RKO (cell line): ENCODE measurements at regions not wholly inside any gene's neighbourhood (a gene's known extent, or its start where the extent isn't known, plus 50 kb on each side); places are given as distances from the start of the nearest gene placed in this dataset.

Source experiments
- DNase-seq: peaks from one replicate; pipeline ENCODE4 v3.0.0-alpha.2; 2016; ENCODE audit warnings: low spot score

DNA sequence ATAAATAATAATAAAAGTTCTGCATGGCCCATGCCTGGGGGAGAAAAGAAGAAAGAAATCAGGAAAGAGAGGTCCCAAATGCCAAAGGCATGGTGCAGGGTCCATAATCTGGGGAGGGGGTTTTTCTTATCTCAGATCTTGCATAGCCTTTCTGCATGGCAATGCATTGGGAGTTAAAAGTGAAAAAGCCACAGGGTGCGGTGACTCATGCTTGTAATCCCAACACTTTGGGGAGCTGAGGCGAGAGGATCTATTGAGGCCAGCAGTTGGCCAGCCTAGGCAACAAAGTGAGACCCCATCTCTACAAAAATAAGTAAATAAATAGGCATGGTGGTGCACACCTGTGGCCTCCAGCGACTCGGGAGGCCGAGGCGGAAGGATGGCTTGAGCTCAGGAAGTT is 76.8 kb upstream of the GATA2 start:
- no peak for DNase-seq

DNA sequence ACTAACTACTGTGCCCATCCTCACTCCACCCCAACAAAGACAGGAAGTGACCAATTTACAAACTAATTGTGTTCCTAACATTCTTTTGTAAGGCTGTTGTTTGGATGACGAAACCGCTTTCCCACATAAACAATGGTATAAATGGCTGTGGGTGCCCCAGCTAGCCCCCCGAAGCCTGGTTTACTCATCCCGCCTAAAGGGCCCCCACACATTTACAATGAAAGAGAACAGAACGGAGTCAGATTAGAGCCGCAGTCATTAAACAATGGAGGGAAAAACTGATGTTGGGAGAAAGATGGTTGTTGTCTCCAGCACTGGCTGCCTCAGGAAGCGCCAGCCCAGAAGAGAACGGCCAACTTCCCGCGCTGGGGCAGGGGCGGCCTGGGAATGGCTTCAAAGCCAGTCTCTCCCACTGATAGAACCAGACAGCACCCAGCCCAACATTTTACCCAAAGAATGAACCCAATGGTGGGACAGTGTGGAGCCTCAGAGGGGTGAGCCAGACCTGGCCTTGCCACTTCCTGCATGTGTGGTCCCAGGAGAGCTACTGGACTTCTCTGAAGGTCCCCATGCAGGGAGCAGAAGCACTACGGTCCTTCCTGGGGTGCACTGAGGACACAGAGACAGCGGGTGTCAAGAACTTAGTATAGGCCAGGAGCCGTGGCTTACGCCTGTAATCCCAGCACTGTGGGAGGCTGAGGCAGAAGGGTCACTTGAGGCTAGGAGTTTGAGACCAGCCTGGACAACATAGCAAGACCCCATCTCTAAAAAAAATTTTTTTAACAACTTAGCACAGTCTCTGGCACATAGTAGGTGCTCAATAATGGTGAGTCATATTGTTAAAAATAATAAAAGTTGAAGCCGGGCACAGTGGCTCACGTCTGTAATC is 75.8 kb upstream of the GATA2 start:
- DNase-seq, result no peak

- DNase-seq, result no peak
Observed at GRCh38 chr3:128567705-128568356, 74.8 kb upstream of the GATA2 start.

- no peak for DNase-seq
Observed at GRCh38 chr3:128567141-128567540, 74.1 kb upstream of the GATA2 start.

DNA sequence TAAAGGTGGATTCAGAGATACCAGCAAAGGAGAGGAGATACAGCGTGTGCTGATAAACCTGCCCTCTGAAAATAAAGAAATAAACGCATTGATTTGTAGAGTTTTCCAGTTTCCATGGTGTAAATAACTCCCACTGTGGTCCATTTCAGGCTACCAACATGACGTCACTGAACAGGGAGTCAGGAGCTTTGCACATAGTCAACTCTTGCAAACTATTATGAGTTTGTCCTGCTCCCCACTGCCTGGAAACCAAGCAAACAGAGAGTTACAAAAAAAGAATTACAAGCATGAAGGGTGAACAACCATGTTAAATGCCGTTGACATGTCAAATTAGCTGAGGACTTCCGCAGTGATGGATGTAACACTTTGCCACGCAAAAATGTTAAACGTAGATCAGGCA is 70.4 kb upstream of the GATA2 start:
- no peak for DNase-seq

DNA sequence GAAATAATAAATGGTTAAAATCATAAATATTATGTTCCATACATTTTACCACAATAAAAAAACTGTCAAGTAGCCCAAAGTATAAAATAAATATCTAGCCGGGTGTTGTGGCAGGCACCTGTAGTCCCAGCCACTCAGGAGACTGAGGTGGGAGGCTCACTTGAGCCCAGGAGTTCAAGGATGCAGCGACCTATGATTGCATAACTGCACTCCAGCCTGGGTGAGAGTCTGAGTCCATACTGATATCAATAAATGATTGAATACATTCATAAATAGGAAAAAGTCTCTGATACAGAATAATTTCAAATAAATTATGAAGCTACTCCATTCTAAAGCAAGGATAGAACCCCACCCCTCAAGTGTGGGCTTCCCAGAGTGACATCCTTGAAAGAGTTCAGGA is 68.5 kb upstream of the GATA2 start:
- DNase-seq, result no peak

- DNase-seq, result no peak
Observed at GRCh38 chr3:128560768-128561167, 67.8 kb upstream of the GATA2 start.

GRCh38 chr3:128559486-128560225 is 66.7 kb upstream of the GATA2 start:
- no peak for DNase-seq

- no peak for DNase-seq
Observed at GRCh38 chr3:128557531-128558280, 64.7 kb upstream of the GATA2 start.

DNA sequence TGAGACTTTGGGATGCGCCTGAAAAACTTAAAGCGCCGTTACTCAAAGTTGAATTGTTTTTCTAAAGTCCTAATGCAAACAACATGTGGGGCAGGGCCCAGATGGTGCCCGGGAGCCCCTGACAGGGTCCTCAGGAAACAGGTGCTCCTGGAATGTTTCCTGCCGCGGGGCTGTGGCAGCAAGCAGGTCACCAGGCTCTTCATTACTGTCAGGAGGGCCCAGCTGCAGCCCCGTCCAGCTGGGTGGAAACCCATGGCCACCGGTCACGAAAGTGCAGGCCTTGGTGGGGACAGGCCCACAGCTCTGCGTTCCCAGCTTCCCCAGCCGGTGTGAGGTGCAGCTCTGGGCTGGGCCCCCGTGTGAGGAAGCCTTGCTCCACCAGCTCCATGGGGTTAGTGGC is 63.9 kb upstream of the GATA2 start:
- DNase-seq, result no peak

- DNase-seq, result no peak
Observed at GRCh38 chr3:128556384-128556783, 63.4 kb upstream of the GATA2 start.

DNA sequence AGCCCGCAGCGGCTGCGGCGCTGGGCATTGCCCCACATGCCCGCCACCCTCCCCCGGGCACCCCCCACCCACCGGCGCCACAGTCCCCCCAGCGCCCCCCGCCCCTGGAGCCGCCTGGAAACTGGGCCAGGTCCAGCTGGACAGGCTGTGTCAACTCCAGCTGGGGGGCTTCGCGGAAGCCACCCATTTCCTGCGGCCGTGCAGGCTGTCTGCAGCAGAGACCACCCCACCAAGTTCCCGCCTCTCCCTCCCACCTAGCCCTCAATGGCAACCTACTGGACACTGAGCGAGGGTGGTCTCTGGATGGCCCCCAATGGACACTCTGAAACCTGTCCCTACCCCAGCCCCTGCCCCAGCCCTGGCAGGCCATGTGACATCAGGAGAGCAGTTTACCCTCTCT is 62.8 kb upstream of the GATA2 start:
- no peak for DNase-seq

DNA sequence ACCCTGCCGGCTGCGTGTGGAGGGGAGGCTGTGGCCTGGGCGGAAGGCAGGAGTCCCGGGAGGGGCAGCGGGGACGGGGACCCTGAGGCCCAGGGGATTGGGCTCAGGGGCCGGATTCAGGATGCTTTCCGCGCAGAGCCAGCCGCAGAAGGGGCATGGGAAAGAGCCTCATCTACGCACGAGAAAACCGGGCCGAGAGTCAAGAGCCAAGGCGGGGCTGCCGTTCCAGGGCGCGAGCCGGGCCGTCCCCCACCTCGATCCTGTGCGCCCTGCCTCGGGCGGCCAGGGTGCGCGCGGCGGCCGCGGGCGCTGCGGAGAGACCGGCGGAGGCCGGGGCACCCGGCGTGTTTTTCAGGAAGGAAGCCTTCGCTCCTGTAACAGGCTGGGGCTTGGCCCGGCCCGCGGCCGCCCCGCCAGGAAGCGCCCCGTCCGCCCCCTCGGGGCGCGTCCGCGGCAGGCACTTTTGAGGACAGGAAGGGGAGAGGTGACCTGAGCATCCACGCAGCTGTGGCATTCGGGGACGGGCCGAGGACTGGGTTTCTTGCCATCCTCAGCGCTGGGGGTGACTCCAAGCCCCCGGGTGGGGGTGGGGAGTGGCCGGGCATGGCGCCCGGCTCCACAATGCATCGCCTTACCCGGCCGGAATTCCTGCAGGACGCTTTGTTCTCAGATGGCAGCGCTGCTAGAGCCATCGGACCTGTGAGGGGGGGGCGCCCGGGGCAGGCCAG is 62.3 kb upstream of the GATA2 start:
- no peak for DNase-seq

DNA sequence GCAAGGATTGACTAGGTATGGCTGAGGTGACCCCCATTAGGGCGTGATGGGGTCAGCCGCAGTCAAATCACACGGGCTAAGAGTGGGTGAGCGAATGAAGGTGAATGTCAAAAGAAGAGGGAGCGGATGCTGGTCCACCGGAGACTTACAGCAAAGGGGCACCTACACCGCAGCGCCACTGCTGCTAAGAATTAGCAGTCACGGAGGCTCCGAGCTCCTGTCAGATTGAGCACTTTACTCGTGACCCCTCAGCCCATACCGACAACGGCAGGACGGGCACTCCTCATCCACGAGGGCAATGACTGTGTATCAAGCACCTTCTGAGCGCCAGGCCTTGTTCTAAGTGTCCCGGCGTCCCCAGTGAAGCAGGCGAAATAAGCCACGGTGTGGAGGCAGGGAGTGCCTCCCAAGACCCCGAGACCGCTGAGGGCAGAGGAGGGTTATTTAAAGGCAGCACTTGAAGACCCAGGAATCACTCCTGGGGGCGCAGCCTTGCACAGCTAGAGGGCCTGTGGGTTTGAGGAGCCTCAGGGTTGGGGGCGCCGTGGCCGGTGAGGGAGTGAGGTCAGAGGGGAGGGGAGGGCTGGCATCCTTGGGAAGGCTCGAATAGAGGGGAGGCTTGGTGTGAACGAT is 61.6 kb upstream of the GATA2 start:
- DNase-seq, result no peak

DNA sequence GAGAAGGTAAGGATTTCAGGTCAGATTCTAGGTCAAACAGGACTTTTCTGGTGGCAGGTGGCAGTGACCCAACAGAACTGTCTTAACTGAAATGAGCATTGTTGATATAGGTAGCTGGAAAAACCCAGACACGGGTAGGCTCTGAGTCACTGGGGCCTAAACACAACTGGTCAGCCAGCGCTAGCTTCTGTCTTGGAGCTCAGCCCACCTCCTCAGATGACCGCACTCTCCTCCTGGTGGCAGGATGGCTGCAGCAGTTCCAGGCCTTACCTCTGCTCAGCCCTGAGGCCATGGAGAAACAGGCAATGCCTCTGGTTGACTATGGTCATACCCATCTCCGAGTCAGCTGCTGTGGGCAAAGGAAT is 61.1 kb upstream of the GATA2 start:
- DNase-seq, result peak; percentile 32

DNA sequence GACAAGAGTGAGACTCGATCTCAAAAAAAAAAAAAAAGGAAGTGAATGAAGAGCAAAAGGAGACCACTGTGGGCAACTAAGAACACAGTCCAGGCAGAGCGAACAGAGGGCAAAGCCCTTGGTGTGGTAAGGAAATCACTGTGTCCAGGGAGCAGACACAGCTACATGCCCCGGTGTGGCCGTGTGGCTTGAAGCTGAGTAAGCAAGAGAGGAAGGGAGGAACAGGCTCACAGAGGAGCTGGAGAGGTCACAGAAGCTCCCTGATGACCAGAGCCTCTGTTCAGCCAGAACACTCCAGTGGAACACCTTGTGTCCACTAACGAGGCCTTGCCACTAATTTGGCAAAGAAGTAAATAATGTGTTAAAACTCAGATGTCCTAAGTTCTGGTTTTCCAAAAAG is 60.6 kb upstream of the GATA2 start:
- no peak for DNase-seq

- no peak for DNase-seq
Observed at GRCh38 chr3:128551867-128552266, 58.9 kb upstream of the GATA2 start.

DNA sequence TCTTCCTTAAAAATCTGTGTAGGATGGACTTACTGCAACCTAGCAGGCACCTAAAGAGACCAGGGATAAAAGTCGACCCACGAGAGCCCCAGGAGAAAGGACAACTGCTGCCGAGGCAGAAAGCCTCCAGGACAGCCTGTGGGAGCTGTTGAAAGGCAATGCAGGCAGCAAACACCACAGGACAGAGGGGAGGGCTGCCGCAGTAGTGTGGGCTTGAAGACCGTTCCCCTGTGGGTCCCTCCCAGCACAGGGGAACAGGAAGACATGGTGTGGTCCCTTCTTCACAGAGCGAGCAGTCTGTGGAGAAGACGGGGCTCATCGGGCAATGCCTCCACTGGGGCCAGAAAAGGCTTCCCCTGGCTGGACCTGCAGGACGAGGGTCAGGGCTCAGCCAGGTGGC is 58.5 kb upstream of the GATA2 start:
- no peak for DNase-seq

DNA sequence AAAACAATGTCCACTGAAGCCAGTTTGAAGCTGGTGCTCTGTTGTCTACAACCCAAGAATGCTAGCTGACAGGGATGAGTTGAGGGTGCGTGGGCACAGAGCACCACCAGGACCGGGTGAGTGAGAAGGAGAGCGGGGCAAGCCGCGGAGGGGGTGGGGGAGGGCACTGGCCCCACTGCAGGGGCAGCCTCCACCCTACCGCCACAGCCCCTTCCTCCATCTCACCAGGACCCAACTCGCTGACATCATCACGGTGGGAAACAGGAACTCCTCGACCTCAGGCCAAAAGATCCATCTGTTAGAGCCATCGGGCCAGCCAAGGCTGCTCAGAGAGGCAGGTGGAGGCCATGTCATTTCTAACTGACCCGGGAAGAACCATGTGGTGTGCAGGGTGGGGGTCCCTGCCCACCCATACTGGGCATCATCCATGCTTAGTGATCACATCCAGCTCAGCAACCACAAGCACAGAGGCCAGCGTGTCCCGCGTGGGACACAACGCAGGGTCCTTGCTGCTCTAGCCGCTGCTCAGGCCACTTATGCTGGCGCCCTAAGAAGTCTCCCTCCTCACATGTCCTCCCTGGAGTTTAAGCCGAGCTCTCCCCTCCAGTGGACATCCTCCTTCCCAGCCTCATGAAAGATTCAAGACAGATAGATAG is 57.6 kb upstream of the GATA2 start:
- no peak for DNase-seq

GRCh38 chr3:128550113-128550440 is 57.1 kb upstream of the GATA2 start:
- no peak for DNase-seq
